Liver (tissue), 8 donors: ENCODE measurements at regions not wholly inside any gene's neighbourhood (a gene's known extent, or its start where the extent isn't known, plus 50 kb on each side); places are given as distances from the start of the nearest gene placed in this dataset.

Source experiments
- DNase-seq: peaks from one replicate; pipeline ENCODE4 v3.0.0-alpha.2; 2017; ENCODE audit warnings: low spot score
- H3K27ac ChIP-seq, 2 donors: one replicate each; pipeline ENCODE4 v1.7.0; 2013; ENCODE audit warnings: inconsistent platforms in 2 of 2, low read length in 2 of 2, control low read depth in 1 of 2, low read depth in 1 of 2, mild to moderate bottlenecking in 1 of 2
- H3K27me3 ChIP-seq, 4 donors: one replicate each; pipeline versions ENCODE4 v1.6.1 to v1.7.0; 2013; ENCODE audit warnings: low read length in 3 of 4, inconsistent platforms in 1 of 4, mild to moderate bottlenecking in 1 of 4, moderate library complexity in 1 of 4; ENCODE audit not compliant: control insufficient read depth in 4 of 4, insufficient read depth in 4 of 4
- H3K36me3 ChIP-seq, 4 donors: one replicate each; pipeline versions ENCODE4 v1.6.1 to v1.7.0; 2013; ENCODE audit warnings: low read length in 3 of 4, mild to moderate bottlenecking in 3 of 4, low read depth in 1 of 4, moderate library complexity in 1 of 4; ENCODE audit not compliant: control insufficient read depth in 4 of 4, insufficient read depth in 3 of 4
- H3K4me1 ChIP-seq, 4 donors: one replicate each; pipeline versions ENCODE4 v1.6.1 to v1.7.0; 2013; ENCODE audit warnings: low read length in 3 of 4, mild to moderate bottlenecking in 3 of 4, moderate library complexity in 1 of 4; ENCODE audit not compliant: control insufficient read depth in 4 of 4, insufficient read depth in 4 of 4
- H3K4me3 ChIP-seq, 3 donors: one replicate each; pipeline versions ENCODE4 v1.6.1 to v1.7.0; 2013; ENCODE audit warnings: low read length in 3 of 3, control low read depth in 1 of 3, low read depth in 1 of 3, mild to moderate bottlenecking in 1 of 3
- H3K9ac ChIP-seq, 2 donors: one replicate each; pipeline ENCODE4 v1.7.0; 2013; ENCODE audit warnings: low read length in 2 of 2, mild to moderate bottlenecking in 2 of 2, moderate library complexity in 2 of 2, control low read depth in 1 of 2, low read depth in 1 of 2
- H3K9me3 ChIP-seq, 4 donors: one replicate each; pipeline versions ENCODE4 v1.6.1 to v1.7.0; 2013; ENCODE audit warnings: low read length in 3 of 4; ENCODE audit not compliant: control insufficient read depth in 4 of 4
- EGR1 ChIP-seq, 2 donors: IDR thresholded peaks; 2 replicates each; pipeline ENCODE4 v1.6.1; 2016 to 2018; ENCODE audit warnings: antibody characterized with exemption in 2 of 2, low read depth in 2 of 2
- FOXA1 ChIP-seq: IDR thresholded peaks from 2 replicates; pipeline ENCODE4 v1.6.1; 2016; ENCODE audit warnings: antibody characterized with exemption
- FOXA2 ChIP-seq: IDR thresholded peaks from 2 replicates; pipeline ENCODE4 v1.6.1; 2016; ENCODE audit warnings: antibody characterized with exemption
- HNF4A ChIP-seq, 2 donors: conservative IDR thresholded peaks; 2 replicates each; pipeline ENCODE4 v1.6.1; 2016; ENCODE audit warnings: antibody characterized with exemption in 2 of 2, mild to moderate bottlenecking in 2 of 2
- HNF4G ChIP-seq: IDR thresholded peaks from 2 replicates; pipeline ENCODE4 v1.6.1; 2016; ENCODE audit warnings: antibody characterized with exemption
- MAX ChIP-seq: IDR thresholded peaks from 2 replicates; pipeline ENCODE4 v1.6.1; 2016; ENCODE audit warnings: antibody characterized with exemption
- NR2F2 ChIP-seq: IDR thresholded peaks from 2 replicates; pipeline ENCODE4 v1.6.1; 2016; ENCODE audit warnings: antibody characterized with exemption
- RAD21 ChIP-seq, 2 donors: IDR thresholded peaks; 2 replicates each; pipeline ENCODE4 v1.6.1; 2016; ENCODE audit warnings: antibody characterized with exemption in 2 of 2, mild to moderate bottlenecking in 2 of 2
- YY1 ChIP-seq: IDR thresholded peaks from 2 replicates; pipeline ENCODE4 v1.6.1; 2016; ENCODE audit warnings: antibody characterized with exemption, mild to moderate bottlenecking
- WGBS: extraction: QIAGEN DNeasy Blood & Tissue Kit; methylation state at CpG from one replicate; pipeline ENCODE4 v1.1.7; 2013; 5-methylcytosine and 5-hydroxymethylcytosine counted together
- TF ChIP-seq, protein P1 (sequence below): IDR thresholded peaks from 2 replicates; pipeline ENCODE4 v1.6.1; 2016; ENCODE audit warnings: antibody characterized with exemption, mild to moderate bottlenecking
- TF ChIP-seq, protein P2 (sequence below): fragments of 150-350 bp; IDR thresholded peaks from 2 replicates; pipeline ENCODE4 v1.5.1; 2017; ENCODE audit warnings: improper control_type of control experiment, low read depth, low read length; ENCODE audit not compliant: missing input control
- donor health status: healthy.
- donor health status: healthy.
- donor health status: healthy.
- donor health status: healthy.
- donor health status: healthy.

DNA sequence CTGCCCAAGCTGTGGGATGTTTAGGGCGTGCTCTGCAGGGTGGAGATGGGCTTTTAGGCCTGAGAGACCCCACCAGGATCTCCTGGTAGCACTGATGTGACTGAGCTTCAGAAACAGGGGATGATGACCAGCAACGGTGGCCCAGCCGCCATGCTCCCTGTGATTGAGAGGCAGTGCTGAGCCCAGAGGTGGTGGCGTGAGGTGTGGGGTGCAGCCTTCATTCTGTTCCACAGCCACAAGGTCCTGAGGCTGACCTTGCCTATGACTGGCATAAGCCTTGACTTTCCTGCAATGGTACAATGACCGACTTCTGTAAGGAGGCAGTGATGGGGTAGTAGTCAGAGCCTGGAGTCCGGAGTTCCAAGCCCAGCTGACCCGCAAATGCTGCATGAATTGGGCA lies 263.3 kb downstream of the TSN start:
- no peaks in the 10 kb centered on the region for H3K9me3 ChIP-seq
- no peak for DNase-seq
- TF ChIP-seq FOXA2 (no peak), FOXA1 (no peak), NR2F2 (no peak), HNF4A (conservative IDR thresholded peaks at IDR 0.05) (no peak), EGR1 (IDR thresholded peaks at IDR 0.05; ENCODE audit: low read depth in 2 of 2) (no peak), HNF4G (no peak), RAD21 (IDR thresholded peaks at IDR 0.05) (no peak)
- TF ChIP-seq, protein P1, sequence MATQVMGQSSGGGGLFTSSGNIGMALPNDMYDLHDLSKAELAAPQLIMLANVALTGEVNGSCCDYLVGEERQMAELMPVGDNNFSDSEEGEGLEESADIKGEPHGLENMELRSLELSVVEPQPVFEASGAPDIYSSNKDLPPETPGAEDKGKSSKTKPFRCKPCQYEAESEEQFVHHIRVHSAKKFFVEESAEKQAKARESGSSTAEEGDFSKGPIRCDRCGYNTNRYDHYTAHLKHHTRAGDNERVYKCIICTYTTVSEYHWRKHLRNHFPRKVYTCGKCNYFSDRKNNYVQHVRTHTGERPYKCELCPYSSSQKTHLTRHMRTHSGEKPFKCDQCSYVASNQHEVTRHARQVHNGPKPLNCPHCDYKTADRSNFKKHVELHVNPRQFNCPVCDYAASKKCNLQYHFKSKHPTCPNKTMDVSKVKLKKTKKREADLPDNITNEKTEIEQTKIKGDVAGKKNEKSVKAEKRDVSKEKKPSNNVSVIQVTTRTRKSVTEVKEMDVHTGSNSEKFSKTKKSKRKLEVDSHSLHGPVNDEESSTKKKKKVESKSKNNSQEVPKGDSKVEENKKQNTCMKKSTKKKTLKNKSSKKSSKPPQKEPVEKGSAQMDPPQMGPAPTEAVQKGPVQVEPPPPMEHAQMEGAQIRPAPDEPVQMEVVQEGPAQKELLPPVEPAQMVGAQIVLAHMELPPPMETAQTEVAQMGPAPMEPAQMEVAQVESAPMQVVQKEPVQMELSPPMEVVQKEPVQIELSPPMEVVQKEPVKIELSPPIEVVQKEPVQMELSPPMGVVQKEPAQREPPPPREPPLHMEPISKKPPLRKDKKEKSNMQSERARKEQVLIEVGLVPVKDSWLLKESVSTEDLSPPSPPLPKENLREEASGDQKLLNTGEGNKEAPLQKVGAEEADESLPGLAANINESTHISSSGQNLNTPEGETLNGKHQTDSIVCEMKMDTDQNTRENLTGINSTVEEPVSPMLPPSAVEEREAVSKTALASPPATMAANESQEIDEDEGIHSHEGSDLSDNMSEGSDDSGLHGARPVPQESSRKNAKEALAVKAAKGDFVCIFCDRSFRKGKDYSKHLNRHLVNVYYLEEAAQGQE, result no peak
- TF ChIP-seq, protein P2, sequence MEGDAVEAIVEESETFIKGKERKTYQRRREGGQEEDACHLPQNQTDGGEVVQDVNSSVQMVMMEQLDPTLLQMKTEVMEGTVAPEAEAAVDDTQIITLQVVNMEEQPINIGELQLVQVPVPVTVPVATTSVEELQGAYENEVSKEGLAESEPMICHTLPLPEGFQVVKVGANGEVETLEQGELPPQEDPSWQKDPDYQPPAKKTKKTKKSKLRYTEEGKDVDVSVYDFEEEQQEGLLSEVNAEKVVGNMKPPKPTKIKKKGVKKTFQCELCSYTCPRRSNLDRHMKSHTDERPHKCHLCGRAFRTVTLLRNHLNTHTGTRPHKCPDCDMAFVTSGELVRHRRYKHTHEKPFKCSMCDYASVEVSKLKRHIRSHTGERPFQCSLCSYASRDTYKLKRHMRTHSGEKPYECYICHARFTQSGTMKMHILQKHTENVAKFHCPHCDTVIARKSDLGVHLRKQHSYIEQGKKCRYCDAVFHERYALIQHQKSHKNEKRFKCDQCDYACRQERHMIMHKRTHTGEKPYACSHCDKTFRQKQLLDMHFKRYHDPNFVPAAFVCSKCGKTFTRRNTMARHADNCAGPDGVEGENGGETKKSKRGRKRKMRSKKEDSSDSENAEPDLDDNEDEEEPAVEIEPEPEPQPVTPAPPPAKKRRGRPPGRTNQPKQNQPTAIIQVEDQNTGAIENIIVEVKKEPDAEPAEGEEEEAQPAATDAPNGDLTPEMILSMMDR, result no peak
- no peak overlapping the region for H3K4me3 ChIP-seq
- no peak overlapping the region for H3K27ac ChIP-seq
- no peaks in the 10 kb centered on the region for H3K4me1 ChIP-seq
- no peak overlapping the region for H3K9ac ChIP-seq
- no peaks in the 10 kb centered on the region for H3K36me3 ChIP-seq
- 89% methylated on average over 7 of the region's 7 CpGs for WGBS
- H3K27me3 ChIP-seq, result peaks cover 2 to 6% (median 3%) of the 10 kb centered on the region in 4 donors

DNA sequence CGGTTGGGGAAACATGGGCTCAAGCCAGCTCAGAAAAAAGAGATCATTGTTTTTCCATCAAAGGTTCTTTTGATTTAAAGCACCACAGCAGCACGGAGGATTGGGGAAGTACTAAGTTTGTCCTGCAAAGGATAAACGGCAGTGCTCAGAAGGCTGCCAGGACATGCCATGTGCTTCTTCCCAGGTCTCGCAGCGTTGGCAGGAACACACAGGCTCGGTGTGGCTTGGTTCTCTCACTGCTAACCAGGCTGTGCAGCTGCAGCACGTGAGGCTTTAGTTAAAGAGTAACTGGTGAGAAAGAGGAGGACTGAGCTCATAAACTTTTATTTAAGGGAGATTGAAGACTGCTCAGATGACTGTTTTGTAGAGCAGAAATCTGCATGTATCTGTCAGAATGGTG lies 264.3 kb downstream of the TSN start:
- Histone ChIP-seq H3K9me3 (no peaks in the 10 kb centered on the region), H3K36me3 (no peaks in the 10 kb centered on the region), H3K9ac (no peak overlapping the region), H3K4me1 (no peaks in the 10 kb centered on the region), H3K27me3 (peaks cover 2 to 6% (median 3%) of the 10 kb centered on the region in 4 donors), H3K27ac (no peak overlapping the region), H3K4me3 (no peak overlapping the region)
- 22% methylated on average over 7 of the region's 7 CpGs for WGBS
- TF ChIP-seq, protein P2, result no peak
- TF ChIP-seq YY1 (no peak), MAX (no peak)
- no peak for DNase-seq
